ENCODE measurements at regions not wholly inside any gene's neighbourhood (a gene's known extent, or its start where the extent isn't known, plus 50 kb on each side); places are given as distances from the start of the nearest gene placed in this dataset.
A peak's percentile ranks its signal among the peaks of the same experiment; 100 is the strongest.

DNA sequence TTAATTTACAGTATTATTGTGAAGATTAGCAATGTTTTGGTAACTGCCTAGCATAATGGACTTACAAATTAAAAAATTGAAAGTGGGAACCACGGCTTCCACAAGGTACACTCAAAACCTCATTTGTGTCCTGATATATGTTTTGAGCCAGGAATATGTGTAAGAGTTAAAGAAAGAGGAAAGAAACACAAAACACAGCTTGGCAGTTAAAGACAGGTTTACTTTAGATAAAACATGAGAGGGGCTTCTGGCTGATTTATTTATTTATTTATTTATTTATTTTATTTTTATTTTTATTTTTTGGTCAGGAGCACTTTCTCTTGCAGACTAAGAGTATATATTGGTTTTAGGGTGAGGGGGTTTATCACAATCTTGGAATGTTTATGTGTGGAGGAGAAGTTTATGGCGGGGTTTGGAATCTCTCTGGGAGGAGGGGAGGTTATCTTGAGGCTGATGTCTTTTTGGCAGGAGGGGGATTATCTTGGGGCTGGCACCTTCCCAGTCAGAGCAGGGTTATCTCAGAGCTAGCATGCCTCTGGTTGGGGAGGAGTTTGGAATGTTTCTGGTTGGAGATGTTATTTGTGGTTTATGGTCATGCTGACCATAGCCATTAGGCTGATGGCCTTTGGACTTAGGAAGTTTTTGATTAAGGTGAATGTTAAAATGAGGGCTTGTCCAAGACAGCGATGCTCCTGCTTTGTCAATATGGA lies 436.7 kb downstream of the DAD1 start:
- Mint-ChIP-seq H3K4me3 (no peak overlapping the region), H3K4me1 (peaks cover 9% of the 10 kb centered on the region), H3K27me3 (no peaks in the 10 kb centered on the region), H3K36me3 (ENCODE audit: low read depth) (no peaks in the 10 kb centered on the region), H3K27ac (no peak overlapping the region), H3K9me3 (ENCODE audit: low read depth) (no peaks in the 10 kb centered on the region)
- CTCF ChIA-PET = no interaction called here
- intact Hi-C loops (cut with DNase I, micrococcal nuclease) = no loop called here
- DNase-seq (no peak), ATAC-seq (no peak)
- POLR2A ChIA-PET = no interaction called here

DNA sequence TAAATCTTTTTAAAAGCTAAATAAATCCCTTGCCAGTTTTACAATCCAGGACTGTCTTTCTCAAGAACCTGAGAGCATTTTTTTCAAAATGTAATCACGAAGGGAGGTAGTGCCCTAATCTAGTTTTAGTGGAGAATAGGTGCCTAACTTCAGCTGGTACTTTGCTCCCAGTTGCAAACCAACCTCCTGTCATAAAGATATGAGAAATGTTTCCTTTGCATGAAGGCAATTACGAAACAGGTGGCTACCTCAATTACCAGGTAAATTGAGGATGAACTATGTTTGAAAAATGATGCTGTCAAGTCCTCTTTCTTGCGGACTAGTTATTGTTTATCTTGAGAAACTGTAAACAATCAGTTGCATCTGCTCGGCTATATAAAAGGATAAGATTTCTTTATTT lies 437.9 kb downstream of the DAD1 start:
- Mint-ChIP-seq H3K27me3 (no peaks in the 10 kb centered on the region), H3K36me3 (ENCODE audit: low read depth) (no peaks in the 10 kb centered on the region), H3K9me3 (ENCODE audit: low read depth) (no peaks in the 10 kb centered on the region), H3K4me3 (no peak overlapping the region), H3K4me1 (peaks cover 9% of the 10 kb centered on the region), H3K27ac (no peak overlapping the region)
- DNase-seq (no peak), ATAC-seq (no peak)
- ChIA-PET POLR2A (no interaction called here), CTCF (no interaction called here)
- intact Hi-C loops (cut with DNase I, micrococcal nuclease) = no loop called here

DNA sequence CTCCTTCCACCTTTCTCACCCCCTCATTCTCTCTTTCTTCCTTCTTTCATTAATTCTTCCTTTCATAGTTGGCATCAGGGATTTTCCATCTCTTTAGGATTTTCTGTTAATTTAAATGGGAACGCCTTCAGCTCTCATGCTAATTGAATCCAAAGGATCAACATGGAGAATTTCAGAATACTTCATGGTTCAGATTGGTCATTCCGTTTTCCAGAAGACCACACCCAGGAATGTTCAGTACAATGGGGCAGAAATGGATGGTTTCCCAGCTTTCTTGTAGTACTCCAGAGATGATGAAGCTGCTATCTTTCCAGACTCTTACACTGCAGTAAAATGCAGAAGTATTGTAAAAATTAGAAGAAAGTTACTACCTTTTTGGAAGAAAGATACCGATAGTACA lies 440.0 kb downstream of the DAD1 start:
- no peak overlapping the region for H3K4me3 Mint-ChIP-seq
- CTCF ChIA-PET = no interaction called here

DNA sequence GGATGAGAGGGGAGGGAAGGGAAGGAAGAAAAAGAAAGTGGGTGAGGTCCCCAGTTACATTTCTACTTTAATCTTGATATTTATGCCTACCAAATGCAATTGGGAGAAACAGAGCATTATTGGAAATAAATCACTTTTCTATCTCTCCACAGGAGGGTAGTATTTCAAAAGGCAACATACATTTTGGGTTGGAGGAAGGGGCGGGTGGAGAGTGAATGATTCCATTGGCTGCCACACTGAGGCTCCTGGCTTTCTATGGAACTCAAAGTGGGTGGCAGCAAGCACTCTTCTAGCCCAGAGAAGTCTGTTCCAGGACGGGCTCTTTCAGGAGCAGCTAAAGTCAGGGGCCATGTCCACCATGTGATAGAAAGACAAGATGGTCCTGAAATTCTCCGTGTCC lies 441.3 kb downstream of the DAD1 start:
- POLR2A ChIA-PET = no interaction called here
- peak; percentile 56 for ATAC-seq
- peak overlapping the region; percentile 83 for H3K27ac Mint-ChIP-seq

More for the DNA sequence above, 440.0 kb downstream of the DAD1 start:
- Mint-ChIP-seq H3K27me3 (no peaks in the 10 kb centered on the region), H3K27ac (no peak overlapping the region), H3K36me3 (ENCODE audit: low read depth) (no peaks in the 10 kb centered on the region), H3K9me3 (ENCODE audit: low read depth) (no peaks in the 10 kb centered on the region), H3K4me1 (peaks cover 9% of the 10 kb centered on the region)
- POLR2A ChIA-PET = no interaction called here
- ATAC-seq = no peak
- DNase-seq = no peak
- intact Hi-C loops (cut with DNase I, micrococcal nuclease) = no loop called here

DNA sequence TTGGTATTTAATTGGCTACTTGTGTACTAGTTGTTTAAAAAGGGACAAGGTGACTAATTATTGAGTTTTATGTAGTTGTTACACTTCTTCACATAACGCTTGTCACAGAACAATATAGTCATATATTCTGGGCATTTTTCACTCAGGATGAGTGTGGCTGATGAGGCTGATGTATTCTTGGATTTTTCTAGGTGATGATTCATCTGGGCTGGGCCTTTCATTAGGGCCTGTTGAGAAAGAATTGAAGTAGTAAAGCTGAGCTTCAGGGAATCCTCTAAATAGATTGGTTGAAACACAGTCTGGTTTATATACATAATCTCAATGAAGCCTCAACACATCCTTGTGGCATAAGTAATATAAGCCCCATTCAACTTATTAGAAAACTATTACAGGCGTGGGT lies 445.7 kb downstream of the DAD1 start:
- ChIA-PET CTCF (interaction anchor here (2.3 kb wide), 1 partner anchor 12 kb away, joined by 7 read pairs; no protein-coding TSS in a partner anchor), POLR2A (no interaction called here)
- no peak overlapping the region for H3K27ac Mint-ChIP-seq
- H3K4me1 Mint-ChIP-seq = peaks cover 2% of the 10 kb centered on the region
- intact Hi-C loops (cut with DNase I, micrococcal nuclease) = no loop called here
- ATAC-seq (peak; percentile 47), DNase-seq (no peak)
- H3K27me3 Mint-ChIP-seq = no peaks in the 10 kb centered on the region
- no peaks in the 10 kb centered on the region for H3K36me3 Mint-ChIP-seq (ENCODE audit: low read depth)
- H3K9me3 Mint-ChIP-seq (ENCODE audit: low read depth) = no peaks in the 10 kb centered on the region
- H3K4me3 Mint-ChIP-seq = no peak overlapping the region

More for the DNA sequence above, 441.3 kb downstream of the DAD1 start:
- CTCF ChIA-PET = no interaction called here
- Mint-ChIP-seq H3K4me1 (peaks cover 5% of the 10 kb centered on the region), H3K4me3 (peak overlapping the region; percentile 71), H3K36me3 (ENCODE audit: low read depth) (no peaks in the 10 kb centered on the region), H3K9me3 (ENCODE audit: low read depth) (no peaks in the 10 kb centered on the region), H3K27me3 (no peaks in the 10 kb centered on the region)
- intact Hi-C loops (cut with DNase I, micrococcal nuclease) = no loop called here
- peak; percentile 21 for DNase-seq

DNA sequence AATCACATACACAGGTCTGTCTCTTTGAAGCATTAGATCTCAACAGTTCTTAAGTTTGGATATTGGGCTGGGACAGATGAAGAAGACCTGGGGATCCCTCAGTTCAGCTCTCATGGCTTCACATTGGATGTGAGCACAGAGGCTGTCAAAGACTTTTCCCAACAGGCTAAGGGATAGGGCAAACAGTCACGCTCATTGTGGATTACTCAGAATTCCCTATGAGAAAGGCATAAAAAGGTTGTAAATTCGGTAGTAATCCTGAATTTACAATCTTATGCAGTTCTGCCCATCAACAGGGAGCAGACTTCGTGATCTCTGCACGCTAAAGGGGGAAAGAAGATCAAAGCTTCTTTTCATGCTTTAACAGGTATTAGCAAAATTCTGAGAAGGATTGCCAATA lies 448.4 kb downstream of the DAD1 start:
- no peak for ATAC-seq

DNA sequence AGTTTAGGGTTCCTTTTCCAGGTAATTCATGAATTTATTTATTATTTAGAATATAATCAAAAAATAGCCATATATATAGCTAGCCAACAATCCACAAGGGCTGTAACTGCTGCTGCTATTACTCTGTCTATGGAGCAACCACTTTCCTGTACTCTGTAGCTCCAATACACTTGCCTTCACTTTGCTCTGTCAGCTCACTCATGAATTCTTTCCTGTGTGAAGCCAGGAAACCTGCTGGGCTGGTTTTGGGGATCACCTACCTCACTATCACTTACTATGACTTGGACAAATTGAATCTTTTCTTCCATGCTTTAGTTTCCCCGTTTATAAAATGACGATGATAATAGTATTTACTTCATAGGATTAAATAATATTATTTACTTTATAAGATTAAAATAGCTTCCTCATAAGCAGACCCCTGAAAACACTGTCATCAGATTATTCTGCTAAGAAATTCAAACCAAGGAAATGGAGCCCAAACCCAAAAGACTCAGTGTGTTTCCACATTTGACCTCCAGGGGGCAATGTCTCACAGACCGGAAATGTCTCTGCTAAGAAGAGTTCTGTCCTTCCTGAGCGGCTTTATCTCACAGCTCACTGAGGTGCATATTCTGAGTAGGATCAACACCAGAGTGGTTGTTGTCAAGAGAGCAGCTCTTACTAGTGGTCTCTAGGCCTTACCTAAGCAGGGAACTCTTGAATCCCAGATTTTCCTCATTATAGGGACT lies 457.1 kb downstream of the DAD1 start:
- POLR2A ChIA-PET = interaction anchor here (0.6 kb wide), 2 partner anchors 28 to 245 kb away, joined by 3 read pairs; no protein-coding TSS in a partner anchor
- intact Hi-C loops (cut with DNase I, micrococcal nuclease) = no loop called here
- CTCF ChIA-PET = interaction anchor here (0.7 to 1.8 kb wide), 7 partner anchors 8 to 429 kb away, joined by 3 to 11 read pairs (median 4); no protein-coding TSS in a partner anchor

More for the DNA sequence above, 448.4 kb downstream of the DAD1 start:
- no peak overlapping the region for H3K27ac Mint-ChIP-seq
- no peak for DNase-seq
- POLR2A ChIA-PET = no interaction called here
- H3K4me3 Mint-ChIP-seq = no peak overlapping the region
- intact Hi-C loops (cut with DNase I, micrococcal nuclease) = no loop called here
- no peaks in the 10 kb centered on the region for H3K36me3 Mint-ChIP-seq (ENCODE audit: low read depth)
- no peaks in the 10 kb centered on the region for H3K27me3 Mint-ChIP-seq
- CTCF ChIA-PET = no interaction called here
- H3K9me3 Mint-ChIP-seq (ENCODE audit: low read depth) = no peaks in the 10 kb centered on the region
- H3K4me1 Mint-ChIP-seq = no peaks in the 10 kb centered on the region

DNA sequence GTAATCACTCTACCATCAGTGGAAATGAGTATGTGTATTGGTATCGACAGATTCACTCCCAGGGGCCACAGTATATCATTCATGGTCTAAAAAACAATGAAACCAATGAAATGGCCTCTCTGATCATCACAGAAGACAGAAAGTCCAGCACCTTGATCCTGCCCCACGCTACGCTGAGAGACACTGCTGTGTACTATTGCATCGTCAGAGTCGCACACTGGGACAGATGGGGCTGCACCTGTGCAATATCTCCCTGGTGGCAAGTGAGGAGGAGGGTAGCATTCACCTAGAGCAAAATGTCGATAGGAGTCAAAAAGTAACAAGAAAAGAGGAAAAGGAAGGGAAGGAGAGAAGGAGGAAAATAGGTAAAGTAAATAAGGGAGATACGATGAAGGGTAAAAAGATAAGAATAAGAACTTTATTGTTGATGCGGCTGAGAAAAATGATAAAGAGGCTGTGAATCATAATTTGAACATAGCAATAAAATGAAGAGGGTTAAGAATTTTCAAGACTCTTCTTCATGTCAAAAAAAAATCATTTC lies 450.5 kb upstream of the OR4E1 start:
- no peak for DNase-seq
- H3K4me1 Mint-ChIP-seq = peaks cover 13% of the 10 kb centered on the region
- CTCF ChIA-PET = interaction anchor here (1.7 kb wide), 1 partner anchor 8 kb away, joined by 11 read pairs; no protein-coding TSS in a partner anchor
- POLR2A ChIA-PET = no interaction called here
- peak; percentile 32 for ATAC-seq
- H3K9me3 Mint-ChIP-seq (ENCODE audit: low read depth) = no peaks in the 10 kb centered on the region
- peak overlapping the region; percentile 92 for H3K27ac Mint-ChIP-seq
- peak overlapping the region; percentile 77 for H3K4me3 Mint-ChIP-seq
- no peaks in the 10 kb centered on the region for H3K27me3 Mint-ChIP-seq
- intact Hi-C loops (cut with DNase I, micrococcal nuclease) = loop anchor here (5.0 to 10.0 kb wide), 3 partner anchors 383 to 433 kb away; no protein-coding TSS in a partner anchor
- H3K36me3 Mint-ChIP-seq (ENCODE audit: low read depth) = peaks cover 2% of the 10 kb centered on the region

More for the DNA sequence above, 457.1 kb downstream of the DAD1 start:
- Mint-ChIP-seq H3K27me3 (no peaks in the 10 kb centered on the region), H3K4me3 (no peak overlapping the region), H3K4me1 (no peaks in the 10 kb centered on the region), H3K36me3 (ENCODE audit: low read depth) (no peaks in the 10 kb centered on the region), H3K9me3 (ENCODE audit: low read depth) (no peaks in the 10 kb centered on the region), H3K27ac (no peak overlapping the region)
- ATAC-seq (no peak), DNase-seq (peak; percentile 53)

DNA sequence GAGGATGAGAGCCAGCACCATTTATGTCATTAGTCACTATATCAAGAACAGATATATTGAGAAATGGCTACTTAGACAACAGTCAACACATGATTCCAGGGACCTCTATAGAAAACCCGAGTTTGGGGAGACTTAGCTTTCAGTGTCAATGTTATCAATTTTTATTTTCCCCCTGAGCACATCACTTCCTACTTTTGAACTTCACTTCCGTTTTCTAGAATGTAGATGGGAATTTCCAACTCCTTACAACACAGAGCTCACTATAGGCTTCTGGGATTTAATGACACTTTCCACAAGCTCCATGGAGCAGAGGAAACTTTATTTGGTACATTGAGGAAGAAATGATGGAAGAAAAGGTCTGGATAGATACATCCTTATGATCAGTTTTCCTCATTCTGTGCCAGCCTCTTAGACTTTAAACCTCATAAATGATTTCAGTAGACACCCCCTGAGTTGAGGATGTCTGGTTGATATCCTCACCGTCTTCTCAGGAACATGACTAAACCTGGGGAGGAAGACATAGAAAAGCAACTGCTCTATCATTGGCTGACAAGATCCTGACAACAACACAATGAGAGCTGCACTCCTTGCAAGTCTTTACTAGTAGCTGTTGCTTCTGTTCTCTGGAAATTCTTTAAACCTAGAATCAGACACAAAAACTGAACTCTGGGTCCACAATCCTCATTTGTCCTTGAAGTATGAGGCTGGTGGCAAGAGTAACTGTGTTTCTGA lies 449.4 kb upstream of the OR4E1 start:
- Mint-ChIP-seq H3K4me1 (peaks cover 13% of the 10 kb centered on the region), H3K27me3 (no peaks in the 10 kb centered on the region), H3K27ac (peak overlapping the region; percentile 92), H3K9me3 (ENCODE audit: low read depth) (no peaks in the 10 kb centered on the region), H3K36me3 (ENCODE audit: low read depth) (peaks cover 2% of the 10 kb centered on the region), H3K4me3 (peak overlapping the region; percentile 77)
- DNase-seq (no peak), ATAC-seq (peak; percentile 81)
- ChIA-PET POLR2A (interaction anchor here (0.6 kb wide), 2 partner anchors 32 to 36 kb away, joined by 3 to 5 read pairs; no protein-coding TSS in a partner anchor), CTCF (interaction anchor here (0.6 to 2.1 kb wide), 6 partner anchors 9 to 447 kb away, joined by 3 to 11 read pairs (median 5); no protein-coding TSS in a partner anchor)
- intact Hi-C loops (cut with DNase I, micrococcal nuclease) = loop anchor here (5.0 to 10.0 kb wide), 3 partner anchors 384 to 434 kb away; no protein-coding TSS in a partner anchor

DNA sequence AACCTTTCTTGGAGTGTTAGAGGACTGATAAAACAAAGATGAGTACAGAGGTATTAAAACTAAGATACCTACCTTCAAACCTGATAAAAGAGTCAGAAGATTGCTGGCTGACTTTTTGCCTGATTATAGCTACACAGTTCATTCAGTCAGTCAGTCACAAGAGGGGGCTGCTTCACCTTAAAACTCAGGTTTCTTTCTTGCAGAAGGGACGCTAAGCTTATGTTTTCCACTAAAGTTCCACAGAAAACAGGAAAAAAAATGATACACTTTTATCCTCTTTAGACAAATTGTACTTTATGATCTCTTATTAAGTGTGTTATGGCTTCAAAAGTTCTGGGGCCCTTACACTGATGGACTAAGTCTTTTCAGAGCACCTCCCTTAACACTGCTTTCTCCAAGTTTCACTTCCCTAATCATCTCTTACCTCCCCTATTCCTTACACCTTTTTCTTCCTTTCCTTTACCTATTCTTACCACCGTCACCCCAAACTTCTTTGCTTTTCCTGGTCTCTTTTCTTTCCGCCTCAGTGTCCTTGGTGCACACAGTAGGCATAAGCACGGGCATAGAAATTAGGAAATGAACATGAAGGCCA lies 448.7 kb upstream of the OR4E1 start:
- peaks cover 2% of the 10 kb centered on the region for H3K36me3 Mint-ChIP-seq (ENCODE audit: low read depth)
- POLR2A ChIA-PET = interaction anchor here (0.6 kb wide), 1 partner anchor 794 kb away, joined by 3 read pairs; no protein-coding TSS in a partner anchor
- ATAC-seq = no peak
- no peaks in the 10 kb centered on the region for H3K27me3 Mint-ChIP-seq
- H3K4me3 Mint-ChIP-seq = peak overlapping the region; percentile 77
- no peaks in the 10 kb centered on the region for H3K9me3 Mint-ChIP-seq (ENCODE audit: low read depth)
- DNase-seq = peak; percentile 33
- intact Hi-C loops (cut with DNase I, micrococcal nuclease) = loop anchor here (5.0 to 10.0 kb wide), 3 partner anchors 385 to 435 kb away; no protein-coding TSS in a partner anchor
- peak overlapping the region; percentile 92 for H3K27ac Mint-ChIP-seq
- CTCF ChIA-PET = interaction anchor here (0.6 to 2.1 kb wide), 5 partner anchors 99 to 448 kb away, joined by 3 to 10 read pairs (median 4); no protein-coding TSS in a partner anchor
- H3K4me1 Mint-ChIP-seq = peaks cover 13% of the 10 kb centered on the region

Data from activated CD4-positive, alpha-beta T cell treated with anti-CD3 and anti-CD28 coated beads for 36 hours (primary cell).